DND-41 (cell line): ENCODE measurements at regions not wholly inside any gene's neighbourhood (a gene's known extent, or its start where the extent isn't known, plus 50 kb on each side); places are given as distances from the start of the nearest gene placed in this dataset.

ENCODE experiments used
- ATAC-seq: fragments of 200-7000 bp; cut with Tn5 transposase; 3 replicates; pipeline ENCODE4 v1.9.1; 2021; ENCODE audit warnings: low read depth; ENCODE audit not compliant: insufficient read depth
- DNase-seq: peaks from one replicate; pipeline ENCODE4 v3.0.0-alpha.2; 2020
- H2AFZ ChIP-seq: 2 replicates; pipeline ENCODE4 v1.6.0; 2012; ENCODE audit warnings: low read depth, low read length
- H3K27ac ChIP-seq: 2 replicates; pipeline ENCODE4 v1.5.1; 2012; ENCODE audit warnings: low read length, inconsistent platforms
- H3K27me3 ChIP-seq: fragments of 200-600 bp; sonication (generic); 2 replicates; pipeline ENCODE4 v1.6.0; 2012; ENCODE audit warnings: low read length, mild to moderate bottlenecking, inconsistent platforms; ENCODE audit not compliant: insufficient read depth, poor library complexity
- H3K36me3 ChIP-seq: 2 replicates; pipeline ENCODE4 v1.5.1; 2012; ENCODE audit warnings: low read length, inconsistent platforms; ENCODE audit not compliant: insufficient read depth
- H3K4me1 ChIP-seq: 2 replicates; pipeline ENCODE4 v1.5.1; 2012; ENCODE audit warnings: mild to moderate bottlenecking, low read length; ENCODE audit not compliant: insufficient read depth
- H3K4me2 ChIP-seq: 2 replicates; pipeline ENCODE4 v1.6.0; 2012; ENCODE audit warnings: mild to moderate bottlenecking, moderate library complexity, low read length, inconsistent platforms; ENCODE audit not compliant: insufficient read depth
- H3K4me3 ChIP-seq, 2 experiments: fragments of 200-600 bp in 1 of 2; shearing (Covaris generic) in 1 of 2; 2 replicates each; pipeline ENCODE4 v1.5.1; 2012 to 2016; ENCODE audit warnings: inconsistent platforms in 2 of 2, low read length in 2 of 2, mild to moderate bottlenecking in 2 of 2, low read depth in 1 of 2, moderate library complexity in 1 of 2
- H3K79me2 ChIP-seq: 2 replicates; pipeline ENCODE4 v1.6.0; 2012; ENCODE audit warnings: low read length, inconsistent platforms; ENCODE audit not compliant: insufficient read depth
- H3K9ac ChIP-seq: 2 replicates; pipeline ENCODE4 v1.6.0; 2012; ENCODE audit warnings: low read depth, mild to moderate bottlenecking, inconsistent platforms, low read length, moderate library complexity
- H3K9me3 ChIP-seq: 2 replicates; pipeline ENCODE4 v1.5.1; 2012; ENCODE audit warnings: low read length, moderate library complexity, mild to moderate bottlenecking, inconsistent platforms; ENCODE audit not compliant: insufficient read depth, severe bottlenecking
- H4K20me1 ChIP-seq: 2 replicates; pipeline ENCODE4 v1.6.0; 2012; ENCODE audit warnings: low read length; ENCODE audit not compliant: insufficient read depth
- CTCF ChIP-seq: IDR thresholded peaks from 2 replicates; pipeline ENCODE4 v1.5.1; 2012; ENCODE audit warnings: borderline replicate concordance, low read length, moderate library complexity, mild to moderate bottlenecking; ENCODE audit not compliant: poor library complexity, severe bottlenecking; ENCODE audit errors: extremely low read depth
- EZH2 ChIP-seq: IDR thresholded peaks from 3 replicates; pipeline ENCODE4 v1.6.1; 2012; ENCODE audit warnings: borderline replicate concordance, low read depth, mild to moderate bottlenecking, moderate library complexity, low read length, inconsistent platforms; ENCODE audit not compliant: severe bottlenecking

GRCh38 chr3:110062716-110063115, 725.4 kb upstream of the DPPA4 start:
- H4K20me1 ChIP-seq = no peaks in the 10 kb centered on the region
- H3K27me3 ChIP-seq = no peaks in the 10 kb centered on the region

GRCh38 chr3:110063178-110063577, 725.8 kb upstream of the DPPA4 start:
- Histone ChIP-seq H3K9ac (no peak overlapping the region), H4K20me1 (no peaks in the 10 kb centered on the region), H3K9me3 (no peaks in the 10 kb centered on the region), H3K36me3 (no peaks in the 10 kb centered on the region), H3K27me3 (no peaks in the 10 kb centered on the region), H3K27ac (no peak overlapping the region), H3K4me3 (no peak overlapping the region), H3K4me1 (no peaks in the 10 kb centered on the region), H3K4me2 (no peak overlapping the region), H2AFZ (no peak overlapping the region), H3K79me2 (no peaks in the 10 kb centered on the region)
- TF ChIP-seq EZH2 (no peak), CTCF (no peak)
- ATAC-seq = no peak
- no peak for DNase-seq

More at GRCh38 chr3:110062716-110063115, 725.4 kb upstream of the DPPA4 start:
- DNase-seq (no peak), ATAC-seq (no peak)
- H3K4me3 ChIP-seq = no peak overlapping the region
- no peaks in the 10 kb centered on the region for H3K79me2 ChIP-seq
- no peak overlapping the region for H3K9ac ChIP-seq
- H3K4me2 ChIP-seq = no peak overlapping the region
- H2AFZ ChIP-seq = no peak overlapping the region
- no peaks in the 10 kb centered on the region for H3K4me1 ChIP-seq
- H3K9me3 ChIP-seq = no peaks in the 10 kb centered on the region
- TF ChIP-seq EZH2 (no peak), CTCF (no peak)
- H3K36me3 ChIP-seq = no peaks in the 10 kb centered on the region
- H3K27ac ChIP-seq = no peak overlapping the region

- no peak overlapping the region for H3K4me2 ChIP-seq
- H2AFZ ChIP-seq = no peak overlapping the region
- ATAC-seq (no peak), DNase-seq (no peak)
- TF ChIP-seq CTCF (no peak), EZH2 (no peak)
- no peaks in the 10 kb centered on the region for H3K36me3 ChIP-seq
- H3K79me2 ChIP-seq = no peaks in the 10 kb centered on the region
- no peaks in the 10 kb centered on the region for H3K9me3 ChIP-seq
- no peak overlapping the region for H3K9ac ChIP-seq
- no peak overlapping the region for H3K4me3 ChIP-seq
- no peaks in the 10 kb centered on the region for H4K20me1 ChIP-seq
- H3K27me3 ChIP-seq = no peaks in the 10 kb centered on the region
- H3K27ac ChIP-seq = no peak overlapping the region
- H3K4me1 ChIP-seq = no peaks in the 10 kb centered on the region
Measured at GRCh38 chr3:110066206-110066605, 728.9 kb upstream of the DPPA4 start.

GRCh38 chr3:110067527-110067926, 730.2 kb upstream of the DPPA4 start:
- Histone ChIP-seq H3K79me2 (no peaks in the 10 kb centered on the region), H2AFZ (no peak overlapping the region), H3K4me1 (no peaks in the 10 kb centered on the region), H3K36me3 (no peaks in the 10 kb centered on the region), H3K9ac (no peak overlapping the region), H3K4me3 (no peak overlapping the region), H3K9me3 (peaks cover 3% of the 10 kb centered on the region), H3K27ac (no peak overlapping the region), H3K27me3 (no peaks in the 10 kb centered on the region), H3K4me2 (no peak overlapping the region), H4K20me1 (no peaks in the 10 kb centered on the region)
- ATAC-seq (no peak), DNase-seq (no peak)
- TF ChIP-seq EZH2 (no peak), CTCF (no peak)
